DOHH2 (cell line): ENCODE measurements at regions not wholly inside any gene's neighbourhood (a gene's known extent, or its start where the extent isn't known, plus 50 kb on each side); places are given as distances from the start of the nearest gene placed in this dataset.

Experiments
- H3F3A ChIP-seq: fragments of 200-600 bp; sonication (generic), shearing (Covaris generic); 2 replicates; pipeline ENCODE4 v1.6.0; 2016; ENCODE audit warnings: antibody characterized with exemption, mild to moderate bottlenecking; ENCODE audit not compliant: control insufficient read depth, insufficient read depth
- H3K27ac ChIP-seq: fragments of 200-600 bp; sonication (generic); 2 replicates; pipeline ENCODE4 v1.5.1; 2014; ENCODE audit warnings: low read depth, mild to moderate bottlenecking, low read length, moderate library complexity
- H3K27me3 ChIP-seq: fragments of 200-600 bp; sonication (generic); 2 replicates; pipeline ENCODE4 v1.6.1; 2014; ENCODE audit warnings: mild to moderate bottlenecking, low read length, mixed read lengths; ENCODE audit not compliant: control insufficient read depth
- H3K36me3 ChIP-seq: fragments of 200-600 bp; sonication (generic); 2 replicates; pipeline ENCODE4 v1.6.1; 2014; ENCODE audit warnings: mild to moderate bottlenecking, low read length, moderate library complexity, mixed read lengths; ENCODE audit not compliant: control insufficient read depth
- H3K4me1 ChIP-seq: fragments of 200-600 bp; sonication (generic); 2 replicates; pipeline ENCODE4 v1.6.1; 2014; ENCODE audit warnings: mild to moderate bottlenecking, low read length, mixed read lengths; ENCODE audit not compliant: control insufficient read depth
- H3K4me2 ChIP-seq: fragments of 200-600 bp; sonication (generic); 2 replicates; pipeline ENCODE4 v1.6.0; 2014; ENCODE audit warnings: mild to moderate bottlenecking, low read length, moderate library complexity
- H3K4me3 ChIP-seq: fragments of 200-600 bp; sonication (generic); 2 replicates; pipeline ENCODE4 v1.5.1; 2014; ENCODE audit warnings: mild to moderate bottlenecking, low read length, mixed read lengths
- H3K79me2 ChIP-seq: fragments of 200-600 bp; sonication (generic); 2 replicates; pipeline ENCODE4 v1.6.1; 2014; ENCODE audit warnings: mild to moderate bottlenecking, low read length, mixed read lengths; ENCODE audit not compliant: control insufficient read depth
- H3K9me2 ChIP-seq: fragments of 200-600 bp; sonication (generic); replicated peaks from 2 replicates; pipeline ENCODE4 v1.6.1; 2014; ENCODE audit warnings: mild to moderate bottlenecking, low read length, mixed read lengths; ENCODE audit not compliant: control insufficient read depth
- H3K9me3 ChIP-seq: fragments of 200-600 bp; sonication (generic); 2 replicates; pipeline ENCODE4 v1.6.1; 2014; ENCODE audit warnings: antibody characterized with exemption, low read length, mixed read lengths; ENCODE audit not compliant: control insufficient read depth, insufficient read depth
- H4K20me1 ChIP-seq: fragments of 200-600 bp; sonication (generic); 2 replicates; pipeline ENCODE4 v1.6.0; 2014; ENCODE audit warnings: low read depth, mild to moderate bottlenecking, antibody characterized with exemption, low read length, moderate library complexity; ENCODE audit not compliant: control insufficient read depth, insufficient read depth
- CTCF ChIP-seq: fragments of 200-600 bp; sonication (generic); IDR thresholded peaks from one replicate; pipeline ENCODE4 v1.5.1; 2014; ENCODE audit warnings: antibody characterized with exemption, mild to moderate bottlenecking, low read depth, low read length; ENCODE audit not compliant: poor library complexity, severe bottlenecking
- EZH2phosphoT487 ChIP-seq: fragments of 200-600 bp; sonication (generic); IDR thresholded peaks from 2 replicates; pipeline ENCODE4 v1.6.1; 2017; ENCODE audit warnings: borderline replicate concordance, mild to moderate bottlenecking, antibody characterized with exemption, low read length, moderate library complexity, mixed read lengths

- Histone ChIP-seq H3K9me3 (0 out of 2 replicates have a peak, but pooled peaks cover 2% of the 10 kb centered on the region), H4K20me1 (no peaks in the 10 kb centered on the region), H3K4me2 (no peak overlapping the region), H3K79me2 (no peaks in the 10 kb centered on the region), H3K4me3 (no peak overlapping the region), H3K27me3 (no peaks in the 10 kb centered on the region), H3F3A (no peaks in the 10 kb centered on the region), H3K27ac (no peak overlapping the region), H3K36me3 (no peaks in the 10 kb centered on the region), H3K9me2 (no peaks in the 10 kb centered on the region), H3K4me1 (no peaks in the 10 kb centered on the region)
- no peak for TF ChIP-seq CTCF
- TF ChIP-seq EZH2phosphoT487, result no peak
Measured at GRCh38 chr4:187065396-187065795, 341.7 kb upstream of the FAT1 start.

- Histone ChIP-seq H3K36me3 (no peaks in the 10 kb centered on the region), H3K4me1 (no peaks in the 10 kb centered on the region), H3K9me2 (no peaks in the 10 kb centered on the region), H3K4me3 (no peak overlapping the region), H3K9me3 (0 out of 2 replicates have a peak, but pooled peaks cover 2% of the 10 kb centered on the region), H3F3A (no peaks in the 10 kb centered on the region), H3K27me3 (no peaks in the 10 kb centered on the region), H3K79me2 (no peaks in the 10 kb centered on the region), H3K27ac (no peak overlapping the region), H4K20me1 (no peaks in the 10 kb centered on the region), H3K4me2 (no peak overlapping the region)
- no peak for TF ChIP-seq EZH2phosphoT487
- no peak for TF ChIP-seq CTCF
Measured at GRCh38 chr4:187065806-187066205, 342.1 kb upstream of the FAT1 start.

- Histone ChIP-seq H3F3A (no peaks in the 10 kb centered on the region), H3K9me2 (no peaks in the 10 kb centered on the region), H3K4me2 (no peak overlapping the region), H3K27ac (no peak overlapping the region), H3K79me2 (no peaks in the 10 kb centered on the region), H3K27me3 (no peaks in the 10 kb centered on the region), H3K4me3 (no peak overlapping the region), H3K4me1 (no peaks in the 10 kb centered on the region), H3K36me3 (no peaks in the 10 kb centered on the region), H3K9me3 (no peaks in the 10 kb centered on the region), H4K20me1 (no peaks in the 10 kb centered on the region)
- no peak for TF ChIP-seq EZH2phosphoT487
- no peak for TF ChIP-seq CTCF
Measured at GRCh38 chr4:187069398-187069797, 345.7 kb upstream of the FAT1 start.

GRCh38 chr4:187070158-187070557, 346.5 kb upstream of the FAT1 start:
- H4K20me1 ChIP-seq, result no peaks in the 10 kb centered on the region
- H3K27me3 ChIP-seq, result no peaks in the 10 kb centered on the region
- no peak overlapping the region for H3K4me2 ChIP-seq
- no peaks in the 10 kb centered on the region for H3K36me3 ChIP-seq
- H3K79me2 ChIP-seq, result no peaks in the 10 kb centered on the region
- no peaks in the 10 kb centered on the region for H3K4me1 ChIP-seq
- no peaks in the 10 kb centered on the region for H3K9me3 ChIP-seq
- no peaks in the 10 kb centered on the region for H3K9me2 ChIP-seq
- no peak for TF ChIP-seq EZH2phosphoT487
- TF ChIP-seq CTCF, result no peak
- H3K4me3 ChIP-seq, result no peak overlapping the region
- no peaks in the 10 kb centered on the region for H3F3A ChIP-seq
- H3K27ac ChIP-seq, result no peak overlapping the region
